NCI-H2196 treated with DMSO at 0.1 percent for 48 hours (cell line): ENCODE measurements at regions not wholly inside any gene's neighbourhood (a gene's known extent, or its start where the extent isn't known, plus 50 kb on each side); places are given as distances from the start of the nearest gene placed in this dataset.

Experiments used
- DNase-seq: peaks from one replicate; lab custom pipeline; 2025; ENCODE audit not compliant: unreplicated experiment; lab: John Stamatoyannopoulos, UW

DNA sequence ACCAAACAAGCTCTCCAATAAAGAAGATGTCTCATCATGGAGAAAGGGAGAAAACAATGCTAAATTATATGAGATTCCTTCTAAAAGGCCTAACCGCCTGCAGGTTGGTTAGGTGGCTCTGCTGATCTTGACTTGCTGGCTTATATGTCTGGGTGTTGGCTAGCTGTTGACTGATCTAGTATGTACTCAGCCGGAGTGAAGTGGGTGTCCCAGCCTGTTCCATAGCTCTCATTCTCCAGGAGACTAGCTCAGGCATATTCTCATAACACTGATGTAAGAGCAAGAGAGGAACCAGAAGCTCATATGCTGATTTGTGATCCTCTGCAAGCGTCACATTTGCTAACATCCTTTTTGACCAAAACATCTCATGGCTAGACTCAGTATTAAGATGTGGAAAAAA lies 473.0 kb downstream of the BMP2 start:
- no peak for DNase-seq

DNA sequence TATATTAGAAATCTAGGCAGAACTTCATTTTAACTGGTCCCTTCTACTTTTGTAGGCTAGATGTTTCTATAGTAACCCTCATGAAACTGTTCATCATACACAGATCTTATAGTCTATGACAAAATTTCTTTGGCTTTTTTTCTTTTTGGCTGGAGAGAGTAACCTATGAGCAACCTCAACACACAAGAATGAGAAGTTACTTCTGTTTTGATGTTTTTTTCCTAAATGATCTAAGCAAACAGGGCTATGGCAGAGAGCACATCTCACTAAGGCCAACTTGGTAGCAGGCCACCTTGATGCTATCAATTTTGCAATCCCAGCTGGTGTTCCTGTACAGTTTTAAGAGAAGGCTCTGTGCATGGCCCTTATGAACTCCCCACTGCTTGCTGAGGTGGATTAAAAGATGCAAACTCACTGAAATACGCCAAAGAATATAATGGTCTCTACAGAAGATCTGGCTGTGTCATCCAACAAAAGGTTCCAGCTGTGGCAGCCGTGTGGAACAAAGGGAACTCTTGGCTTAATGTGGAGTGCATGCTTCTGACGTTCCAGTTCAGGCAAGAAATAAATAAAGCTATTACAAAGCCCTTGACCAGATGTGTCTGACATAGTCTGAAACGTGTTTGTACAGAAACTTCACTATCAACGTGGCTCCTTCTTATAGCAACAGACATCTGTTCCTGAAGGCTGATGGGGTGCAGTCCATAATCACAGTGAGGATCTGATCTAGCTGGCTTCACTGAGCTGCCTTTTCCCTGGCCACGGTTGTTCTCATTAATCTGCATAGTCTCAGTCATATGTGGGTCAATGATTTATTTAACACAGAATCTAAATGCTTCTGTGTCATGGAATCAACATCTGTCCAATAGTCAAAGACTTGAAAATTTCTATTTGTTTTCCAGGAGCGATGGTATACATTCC lies 481.1 kb downstream of the BMP2 start:
- no peak for DNase-seq

DNA sequence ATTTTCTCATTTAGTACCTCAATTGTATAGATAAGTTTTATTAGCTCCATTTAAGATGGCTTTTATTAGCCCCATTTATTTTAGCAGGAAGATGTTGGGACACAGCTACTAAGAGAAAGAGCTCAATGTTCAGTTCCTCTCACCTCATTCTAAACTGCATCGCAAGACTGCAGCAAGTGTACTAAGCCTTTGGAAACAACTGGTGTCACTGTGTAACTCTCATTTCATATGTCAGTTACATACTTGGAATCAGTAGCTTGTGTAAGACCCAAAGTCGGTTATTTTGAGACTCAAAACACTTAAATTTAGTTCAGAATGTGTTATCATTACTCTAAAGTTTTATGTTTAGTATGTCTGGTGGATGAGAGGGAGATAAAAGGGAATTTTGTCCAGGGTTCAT lies 482.9 kb downstream of the BMP2 start:
- DNase-seq: no peak

DNA sequence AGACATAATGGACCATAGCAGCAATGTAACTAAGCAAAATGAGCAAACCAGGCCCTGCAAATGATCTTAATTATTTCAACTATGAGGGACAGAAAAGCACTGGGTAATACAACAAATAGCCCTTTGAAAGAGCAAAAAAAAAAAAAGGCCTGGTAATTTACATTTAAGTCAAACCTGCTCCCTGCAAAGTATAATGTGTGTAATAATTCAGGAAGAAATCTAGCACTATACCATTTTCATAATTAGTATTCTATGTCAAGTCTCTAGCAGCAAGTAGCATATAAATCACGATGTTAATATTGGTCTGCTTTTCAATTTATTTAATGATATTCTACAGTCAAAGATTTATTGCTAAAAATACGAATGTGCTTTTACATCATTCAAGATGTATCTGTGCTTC lies 489.6 kb downstream of the BMP2 start:
- no peak for DNase-seq

DNA sequence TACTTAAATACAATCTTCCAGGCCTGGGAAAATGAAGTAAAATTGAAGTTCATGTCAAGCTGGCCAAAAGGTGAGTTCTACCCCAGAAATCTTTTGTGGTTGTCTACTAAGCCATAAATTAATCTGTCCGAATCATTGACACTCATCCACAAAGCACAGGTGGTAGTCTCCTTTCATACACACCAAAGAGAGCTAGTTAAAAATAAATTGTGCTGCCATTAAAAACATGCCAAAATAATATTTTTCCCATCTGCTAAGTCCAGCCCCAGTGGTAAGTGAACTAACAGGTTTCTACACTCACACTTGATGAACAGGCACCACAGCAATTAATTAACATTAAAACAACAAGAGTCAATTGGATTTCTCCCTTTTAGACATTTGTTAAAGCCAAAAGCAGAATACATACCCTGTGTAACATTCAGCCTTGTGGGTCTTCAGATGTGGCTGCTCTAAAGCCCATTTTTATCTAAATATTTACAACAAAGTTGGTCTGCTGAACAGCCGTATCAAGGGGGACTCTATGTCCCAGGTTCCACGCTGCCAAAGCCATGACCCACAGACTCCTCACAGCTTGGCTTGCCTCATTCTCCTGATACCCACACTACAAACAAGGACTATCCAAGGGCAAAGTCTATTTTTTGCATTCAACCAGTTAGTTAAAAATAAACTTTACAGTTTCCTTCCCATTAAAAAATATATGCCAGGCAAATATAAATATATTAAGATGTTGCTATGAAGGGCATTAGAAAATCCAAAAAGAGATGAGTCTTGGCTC lies 490.4 kb downstream of the BMP2 start:
- DNase-seq: no peak

DNA sequence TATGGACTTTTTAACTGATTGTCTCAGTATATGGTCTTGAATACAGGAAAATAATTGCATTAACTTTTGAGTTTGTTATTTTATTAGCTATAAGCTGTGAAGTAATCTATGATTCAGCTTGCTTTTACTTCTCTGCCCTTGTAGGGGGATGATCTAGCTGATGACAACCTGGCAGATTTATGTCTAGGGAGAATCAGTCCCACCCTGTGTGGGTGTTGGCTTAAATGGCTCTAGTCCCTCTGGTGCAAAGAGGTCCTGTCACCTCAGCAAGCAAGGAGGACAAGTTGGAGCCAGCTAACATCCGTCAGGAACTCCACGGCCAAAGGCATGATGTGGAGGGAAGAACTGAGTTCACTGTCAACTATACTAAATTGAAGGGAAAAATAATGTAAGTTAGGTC lies 495.3 kb downstream of the BMP2 start:
- DNase-seq: no peak

DNA sequence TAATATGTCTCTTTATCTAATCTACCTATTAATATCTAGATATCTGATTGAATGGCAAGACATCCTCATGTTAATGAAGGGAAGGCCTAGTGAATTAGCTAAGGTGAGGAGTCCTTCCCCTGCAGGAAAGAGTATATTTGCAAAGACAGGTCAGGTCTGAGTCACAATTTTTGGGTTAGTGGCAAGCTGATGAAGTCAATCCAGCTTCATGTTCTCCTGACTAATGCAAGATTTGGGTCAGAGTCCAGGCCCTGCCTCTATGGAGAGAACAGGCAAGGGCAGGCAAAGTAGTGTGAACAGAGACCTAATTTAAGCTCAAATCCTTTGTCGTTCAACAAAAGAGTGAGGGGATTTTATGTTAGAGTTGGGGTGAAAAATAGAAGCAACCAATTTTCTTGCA lies 496.7 kb downstream of the BMP2 start:
- no peak for DNase-seq

DNA sequence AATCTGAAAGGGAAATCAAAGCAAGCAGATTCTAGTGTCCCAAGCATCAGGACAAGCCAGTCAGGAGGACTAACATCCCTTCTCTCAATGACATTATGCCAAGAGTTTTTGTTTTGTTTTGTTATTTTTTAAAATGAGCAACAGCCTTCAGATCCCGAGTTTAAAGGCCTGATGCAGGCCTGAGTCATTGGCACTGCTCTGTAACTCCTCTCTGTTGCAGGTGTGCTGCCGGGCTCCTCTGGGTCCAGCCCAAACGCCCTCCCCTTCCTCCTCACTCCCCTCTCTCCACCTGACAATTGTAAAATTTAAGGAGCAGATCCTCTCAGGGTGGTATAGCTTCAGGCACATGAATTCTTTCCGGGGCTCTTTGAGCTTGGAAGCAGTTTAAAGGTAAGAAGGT lies 502.0 kb downstream of the BMP2 start:
- no peak for DNase-seq

DNA sequence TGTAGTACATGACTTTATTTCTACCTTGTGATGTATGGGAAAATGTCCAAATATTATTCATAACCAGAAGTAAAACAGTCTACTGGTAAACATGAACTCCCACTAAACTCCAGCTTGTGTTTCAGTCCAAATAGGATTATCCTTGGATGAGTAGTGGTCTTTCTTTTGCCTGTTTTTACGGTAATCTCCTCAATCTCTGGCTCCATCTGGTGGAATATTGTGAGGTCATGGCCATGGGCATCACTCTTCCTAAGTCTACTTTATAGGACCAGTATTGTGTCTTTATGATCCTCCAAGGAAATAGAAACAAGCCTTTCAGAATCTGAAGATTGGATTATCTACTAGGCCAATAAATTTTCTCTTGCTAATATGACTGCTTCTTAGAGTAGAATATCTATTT lies 505.0 kb downstream of the BMP2 start:
- no peak for DNase-seq

DNA sequence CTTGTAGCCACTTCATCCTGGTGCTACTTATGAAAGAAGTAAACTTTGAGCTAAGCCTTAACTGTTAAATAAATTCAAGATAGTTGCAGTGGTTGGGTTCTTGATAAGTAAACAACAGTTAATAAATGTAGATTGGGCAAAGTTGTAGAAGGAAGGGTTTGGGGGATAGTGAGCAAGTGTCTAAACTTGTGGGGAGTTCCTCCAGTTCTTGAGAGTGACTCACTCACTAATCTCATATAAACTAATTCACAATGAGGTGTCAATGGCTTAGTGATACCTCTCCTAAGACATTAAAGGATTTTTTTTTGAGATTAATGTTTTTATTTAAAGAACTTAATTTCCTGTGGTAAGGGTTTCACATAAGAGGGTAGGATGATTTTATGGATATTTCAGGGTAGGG lies 507.4 kb downstream of the BMP2 start:
- no peak for DNase-seq

DNA sequence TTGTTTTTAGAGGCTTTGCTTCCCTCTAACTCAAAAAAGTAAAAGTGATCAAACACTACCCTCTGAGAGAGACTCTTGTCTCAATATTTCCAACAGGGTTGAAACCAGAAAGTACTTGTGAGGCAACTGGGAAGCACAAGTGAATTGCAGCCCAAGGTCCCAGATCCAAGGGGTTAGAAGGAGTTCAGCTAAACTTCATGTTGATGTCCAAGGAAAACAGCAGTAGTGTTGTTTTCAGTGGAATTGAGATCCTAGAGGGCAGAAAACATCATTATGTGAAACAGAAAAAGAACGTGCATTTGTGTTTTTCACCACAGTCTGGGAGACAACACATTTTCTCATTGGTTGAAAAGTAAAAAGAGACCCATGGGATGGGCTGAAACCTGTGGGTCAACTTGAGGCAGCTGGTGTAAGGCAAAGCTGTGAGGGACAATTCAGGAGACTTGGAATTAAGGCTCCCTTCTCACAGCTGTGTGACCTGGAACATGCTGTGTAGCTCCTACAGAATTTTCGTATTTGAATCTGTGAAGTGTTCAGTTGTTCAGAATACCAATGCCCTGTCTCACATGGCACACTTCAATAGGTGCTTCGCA lies 508.3 kb downstream of the BMP2 start:
- no peak for DNase-seq

DNA sequence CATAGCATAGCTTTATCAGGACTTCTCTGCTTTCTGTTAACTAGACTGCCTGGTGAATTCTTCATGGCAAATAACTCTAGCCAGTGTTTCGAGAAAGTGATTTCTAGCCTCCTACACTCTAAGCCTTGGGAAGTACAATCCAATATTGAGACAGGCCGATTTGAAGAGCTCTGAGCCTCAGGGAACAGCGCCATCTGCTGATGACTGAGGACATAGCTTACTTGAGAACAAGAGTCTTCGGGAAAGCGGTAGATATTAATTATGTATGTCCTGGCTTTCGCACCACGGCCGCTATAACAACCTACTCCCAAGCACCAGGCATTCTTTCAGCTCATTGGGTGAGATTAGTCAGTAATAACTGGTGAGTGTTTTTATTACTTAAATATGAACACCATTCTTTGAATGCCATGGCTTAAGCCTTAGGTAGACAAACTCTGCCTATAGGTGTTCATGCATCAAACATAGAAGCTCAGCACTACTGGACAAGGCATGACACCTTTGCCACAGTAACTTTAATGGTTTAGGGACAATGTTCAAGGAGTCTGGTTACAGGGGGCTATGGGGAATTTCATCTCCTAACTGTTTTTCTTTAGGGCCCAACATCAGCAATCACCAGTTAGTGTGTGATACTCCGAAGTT lies 518.6 kb downstream of the BMP2 start:
- DNase-seq: peak; percentile 47

DNA sequence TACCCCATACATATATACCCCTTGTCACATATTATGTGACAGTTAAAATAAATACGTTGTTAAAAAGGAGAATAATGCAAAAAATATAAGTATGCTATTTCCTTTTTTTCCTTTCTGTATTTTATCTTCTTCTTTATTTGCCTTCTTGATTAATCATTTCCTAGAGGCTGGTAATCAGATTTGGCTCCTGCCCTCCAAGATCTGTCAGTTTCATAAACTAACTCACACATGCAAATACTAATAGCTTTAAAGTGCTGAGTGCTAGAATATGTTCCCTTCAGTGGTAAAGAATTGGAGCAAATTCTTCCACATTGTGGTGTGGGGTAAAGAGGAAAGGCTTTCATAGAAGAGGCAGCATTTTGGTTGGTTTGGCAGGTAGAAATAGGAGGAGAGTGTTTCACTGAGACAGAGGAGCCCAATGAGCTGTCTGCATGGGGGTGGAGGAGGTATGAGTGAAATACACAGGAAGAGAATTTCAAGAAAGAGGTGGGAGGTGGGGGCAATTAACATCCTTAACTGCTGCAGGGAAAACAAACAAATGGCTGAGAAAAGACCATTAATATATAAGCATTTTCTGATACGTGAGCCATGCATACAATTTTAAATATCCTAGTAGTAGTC lies 523.9 kb downstream of the BMP2 start:
- no peak for DNase-seq

DNA sequence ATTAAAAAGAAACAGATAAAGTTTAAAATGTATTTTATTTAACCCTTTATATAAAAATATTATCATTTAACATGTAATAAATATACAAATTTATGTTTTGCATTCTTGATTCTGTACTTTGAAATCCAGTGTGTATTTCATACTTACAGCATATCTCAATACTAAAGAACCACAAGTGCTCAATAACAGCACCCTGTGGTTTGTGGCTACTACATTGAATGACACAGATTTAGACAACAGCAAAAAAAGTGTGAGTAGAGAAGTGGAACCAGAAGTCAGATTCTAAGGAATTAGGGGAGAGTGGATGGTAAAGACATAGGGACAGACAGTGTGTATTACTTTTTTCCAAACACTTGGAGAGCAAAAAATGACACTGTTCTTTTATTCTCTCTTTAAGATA lies 524.5 kb downstream of the BMP2 start:
- no peak for DNase-seq

DNA sequence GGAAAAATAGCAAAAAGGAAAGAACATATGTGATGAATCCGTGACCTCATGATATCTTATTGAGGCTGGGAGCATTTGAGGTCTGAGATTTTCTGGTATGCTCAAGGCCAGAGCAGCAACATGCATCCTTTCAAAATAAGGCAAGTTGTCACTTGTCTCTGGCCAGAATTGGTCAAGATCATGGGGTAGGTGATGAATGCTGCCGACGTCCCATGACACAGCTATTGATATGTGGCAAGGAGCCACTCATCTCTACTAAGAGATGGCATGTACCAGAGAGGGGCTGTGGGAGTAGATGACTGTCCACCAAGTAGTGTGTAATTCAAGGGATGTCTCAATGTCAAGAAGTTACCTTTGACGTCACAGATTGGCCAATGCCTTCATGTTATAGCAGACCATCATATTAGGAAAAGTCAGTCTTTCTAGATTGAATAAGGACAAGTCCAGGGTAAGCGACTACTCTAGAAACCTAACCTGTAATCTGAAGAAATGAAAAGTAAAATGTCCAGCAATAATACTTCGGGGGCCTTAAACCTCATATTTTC lies 527.4 kb downstream of the BMP2 start:
- no peak for DNase-seq

DNA sequence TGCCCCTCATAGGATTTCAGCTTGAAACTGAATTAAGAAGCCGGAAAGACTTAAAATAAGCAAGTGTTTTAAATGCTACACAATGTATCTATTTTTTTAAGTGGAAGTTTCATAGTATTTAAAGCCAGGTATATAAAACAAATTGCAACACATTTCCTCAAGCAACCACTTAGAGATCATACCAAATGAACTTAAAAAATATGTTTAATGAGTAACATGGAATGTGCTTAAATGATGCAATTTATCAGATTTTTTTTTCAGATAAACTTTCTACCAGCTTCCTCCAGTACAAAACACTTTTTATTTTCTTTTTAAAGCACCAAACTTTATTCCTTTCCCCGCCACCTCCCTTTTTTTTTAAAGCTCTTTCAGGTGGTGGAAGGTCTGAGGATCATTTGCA lies 534.3 kb downstream of the BMP2 start:
- DNase-seq: no peak

DNA sequence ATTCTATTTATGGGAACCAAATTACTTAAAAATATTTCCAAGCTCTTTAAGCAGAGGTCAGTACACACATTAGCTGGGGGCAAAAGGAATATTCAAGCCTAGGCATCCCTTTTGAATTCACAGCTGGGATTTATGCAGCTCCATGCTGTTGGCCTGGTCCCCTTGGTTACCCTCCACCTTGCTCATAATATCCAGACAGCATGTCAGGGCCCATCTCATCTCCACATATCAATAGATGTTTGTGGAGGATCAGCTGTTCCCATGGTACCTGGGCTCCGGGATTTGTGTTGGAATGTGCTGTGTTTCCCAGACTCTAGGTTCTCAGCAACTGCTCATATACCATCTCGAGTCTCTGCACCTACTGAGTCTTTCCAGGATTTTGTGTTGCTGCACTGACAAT lies 534.8 kb downstream of the BMP2 start:
- DNase-seq: no peak

DNA sequence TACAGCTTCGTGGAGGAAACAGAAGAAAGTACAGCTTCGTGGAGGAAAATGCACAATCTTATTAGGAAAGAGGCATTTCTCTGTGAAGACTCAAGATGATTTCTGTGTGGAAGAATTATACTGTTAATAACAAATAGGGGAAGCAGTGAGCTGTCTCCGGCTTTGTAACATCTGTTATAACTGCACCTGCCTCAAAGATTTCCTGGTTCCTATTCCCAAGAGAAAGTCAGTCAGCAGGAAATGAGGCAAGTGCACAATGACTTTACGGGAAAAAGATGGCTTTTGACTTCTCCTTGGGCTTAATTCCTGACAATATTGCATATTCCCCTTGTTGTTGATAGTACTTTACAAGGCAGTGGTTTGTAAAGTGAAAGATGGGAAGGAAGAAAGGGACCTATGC lies 538.5 kb downstream of the BMP2 start:
- no peak for DNase-seq

DNA sequence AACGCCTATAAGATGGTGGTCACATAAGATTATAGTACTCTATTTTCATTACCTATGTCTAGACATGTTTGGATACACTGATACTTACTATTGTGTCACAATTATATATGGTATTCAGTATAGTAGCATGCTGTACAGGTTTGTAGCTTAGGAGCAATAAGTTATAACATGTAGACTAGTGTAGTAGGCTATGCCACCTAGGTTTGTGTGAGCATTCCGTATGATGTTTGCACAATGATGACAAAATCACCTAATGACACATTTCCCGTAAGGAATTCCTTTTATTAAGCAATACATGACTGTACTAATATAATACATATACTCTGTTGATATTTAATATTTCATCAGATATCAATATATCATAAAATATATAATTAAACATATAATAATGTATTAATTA lies 540.7 kb downstream of the BMP2 start:
- no peak for DNase-seq

DNA sequence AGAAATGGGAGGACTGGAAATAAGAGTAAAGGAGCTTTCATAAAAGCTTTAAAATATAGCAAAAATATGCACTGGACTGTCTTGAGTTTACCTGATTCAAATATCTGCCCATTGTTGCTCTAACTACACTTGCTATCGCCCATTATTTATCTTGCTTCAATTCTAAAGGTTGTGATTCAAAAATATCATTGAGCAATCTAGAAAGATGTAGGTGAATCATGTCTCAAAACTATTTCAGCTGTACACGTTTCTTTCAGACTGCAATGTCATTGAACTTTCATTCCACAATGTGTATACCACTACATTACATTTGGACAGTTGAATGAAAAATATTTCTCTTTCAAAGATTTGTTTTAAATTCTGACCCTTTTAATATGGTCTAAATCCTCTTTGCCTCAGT lies 545.6 kb downstream of the BMP2 start:
- no peak for DNase-seq

DNA sequence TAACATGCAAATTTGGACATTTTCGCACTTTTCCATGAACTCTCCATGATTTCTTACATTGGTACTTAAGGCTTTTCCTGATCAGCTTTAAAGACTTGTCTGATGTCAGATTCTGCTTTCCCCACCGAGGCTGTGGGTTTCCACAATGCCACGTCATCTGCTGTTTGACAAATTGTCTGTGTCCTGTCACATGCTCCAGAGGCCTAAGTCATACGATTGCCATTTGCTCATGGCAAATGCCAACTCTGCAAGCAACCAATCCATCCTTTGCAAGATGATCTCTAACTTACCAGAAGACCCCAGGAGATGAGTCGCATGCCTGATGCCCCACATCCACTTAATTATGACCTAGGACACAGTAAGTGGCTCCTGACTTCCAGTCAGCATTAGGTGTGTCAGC lies 556.5 kb downstream of the BMP2 start:
- no peak for DNase-seq
